K562 (cell line): ENCODE measurements at regions not wholly inside any gene's neighbourhood (a gene's known extent, or its start where the extent isn't known, plus 50 kb on each side); places are given as distances from the start of the nearest gene placed in this dataset.

Experiments
- ATAC-seq: fragments of 200-7000 bp; cut with Tn5 transposase; 3 replicates; pipeline ENCODE4 v1.9.1; 2020; ENCODE audit warnings: moderate library complexity
- BruUV-seq: library from RNA; stranded (reverse); fragments of 400-500 nt; replicated peaks from 2 replicates; lab custom pipeline; 2021; lab: Mats Ljungman, UMichigan
- CTCF ChIA-PET: fragments of 300-600 bp; formaldehyde crosslinking; extraction: SDS; loops from one replicate; lab custom pipeline; 2021; ENCODE audit warnings: low intra/inter-chr PET ratio; lab: Yijun Ruan, JAX
- POLR2A ChIA-PET: fragments of 300-600, 350-650 bp; sonication (Branson Sonifier 250); formaldehyde crosslinking; extraction: SDS; loops from one replicate; lab custom pipeline; 2021; ENCODE audit warnings: antibody characterized with exemption, inconsistent platforms; lab: Yijun Ruan, JAX
- DNase-seq, 4 experiments: peaks; one replicate each; pipeline versions ENCODE4 v3.0.0 to v3.0.0-alpha.2; 2011 to 2018; ENCODE audit warnings: low spot score in 3 of 4, mixed read lengths in 3 of 4; ENCODE audit errors: extremely low read depth in 1 of 4
- FAIRE-seq: peaks from 2 replicates; lab custom pipeline; 2011; peaks lifted over from hg19 to GRCh38; lab: Jason Lieb, UNC
- H2AFZ ChIP-seq: 2 replicates; pipeline ENCODE4 v1.6.0; 2011; ENCODE audit warnings: low read depth, low read length, control low read depth, inconsistent platforms
- H3K27ac ChIP-seq: fragments of 200-600 bp; 3 replicates; pipeline ENCODE4 v1.8.0; 2011; ENCODE audit warnings: low read depth, mild to moderate bottlenecking, control low read depth, inconsistent platforms, low read length, moderate library complexity, mixed read lengths; ENCODE audit errors: extremely low read depth
- H3K27me3 ChIP-seq, 2 experiments: fragments of 300-600 bp in 1 of 2; 2 replicates in 1 of 2; 3 replicates in 1 of 2; pipeline versions ENCODE4 v1.6.0 to v1.8.0; 2011; ENCODE audit warnings: inconsistent platforms in 2 of 2, low read length in 2 of 2, mild to moderate bottlenecking in 1 of 2, mixed read lengths in 1 of 2, moderate library complexity in 1 of 2; ENCODE audit not compliant: control insufficient read depth in 2 of 2, insufficient read depth in 2 of 2
- H3K36me3 ChIP-seq: fragments of 300-600 bp; 3 replicates; pipeline ENCODE4 v1.8.0; 2011; ENCODE audit warnings: mild to moderate bottlenecking, low read length, inconsistent platforms; ENCODE audit not compliant: control insufficient read depth, insufficient read depth
- H3K4me1 ChIP-seq, 2 experiments: fragments of 200-600 bp in 1 of 2; replicated peaks in 1 of 2; 2 replicates in 1 of 2; 3 replicates in 1 of 2; pipeline versions ENCODE4 v1.5.1 to v1.8.0; 2011; ENCODE audit warnings: inconsistent platforms in 2 of 2, low read length in 2 of 2, mild to moderate bottlenecking in 1 of 2, mixed read lengths in 1 of 2, moderate library complexity in 1 of 2; ENCODE audit not compliant: control insufficient read depth in 2 of 2, insufficient read depth in 2 of 2
- H3K4me2 ChIP-seq: 2 replicates; pipeline ENCODE4 v1.6.1; 2011; ENCODE audit warnings: low read length, control low read depth, inconsistent platforms, mixed read lengths; ENCODE audit not compliant: insufficient read depth
- H3K4me3 ChIP-seq: fragments of 200-600 bp; sonication (generic), shearing (Covaris generic); 2 replicates; pipeline ENCODE4 v1.5.1; 2016; ENCODE audit warnings: control low read depth, inconsistent platforms
- H3K79me2 ChIP-seq: fragments of 200-600 bp; 3 replicates; pipeline ENCODE4 v1.8.0; 2011; ENCODE audit warnings: low read length, inconsistent platforms; ENCODE audit not compliant: control insufficient read depth, insufficient read depth
- H3K9ac ChIP-seq, 2 experiments: 2 replicates each; pipeline versions ENCODE4 v1.6.0 to v1.6.1; 2011; ENCODE audit warnings: low read depth in 2 of 2, low read length in 2 of 2, control low read depth in 1 of 2, inconsistent platforms in 1 of 2, mild to moderate bottlenecking in 1 of 2, mixed read lengths in 1 of 2; ENCODE audit not compliant: insufficient read depth in 1 of 2
- H3K9me1 ChIP-seq: one replicate; pipeline ENCODE4 v1.6.0; 2011; ENCODE audit warnings: inconsistent platforms, mild to moderate bottlenecking, low read length, moderate library complexity; ENCODE audit not compliant: control insufficient read depth, insufficient read depth
- H3K9me3 ChIP-seq: replicated peaks from 2 replicates; pipeline ENCODE4 v1.5.1; 2011; ENCODE audit warnings: low read depth, low read length, inconsistent platforms; ENCODE audit not compliant: control insufficient read depth, insufficient read depth
- H4K20me1 ChIP-seq: replicated peaks from 2 replicates; pipeline ENCODE4 v1.6.1; 2011; ENCODE audit warnings: low read length, inconsistent platforms, mixed read lengths; ENCODE audit not compliant: control insufficient read depth, insufficient read depth
- CREB3 ChIP-seq: fragments of 450-650 bp; conservative IDR thresholded peaks from 2 replicates; pipeline ENCODE4 v1.6.1; 2016; ENCODE audit warnings: missing genetic modification characterization, low read depth, mild to moderate bottlenecking, missing compliant biosample characterization, moderate library complexity
- DACH1 ChIP-seq: fragments of 450-650 bp; IDR thresholded peaks from 2 replicates; pipeline ENCODE4 v1.6.1; 2018; ENCODE audit not compliant: partially characterized antibody
- GTF2A2 ChIP-seq: IDR thresholded peaks from 2 replicates; pipeline ENCODE4 v1.6.1; 2016; ENCODE audit warnings: mild to moderate bottlenecking, missing genetic modification characterization, missing compliant biosample characterization
- HLTF ChIP-seq: fragments of 450-650 bp; IDR thresholded peaks from 2 replicates; pipeline ENCODE4 v1.6.1; 2016
- KAT7 ChIP-seq: sonication (generic); formaldehyde crosslinking; IDR thresholded peaks from 2 replicates; pipeline ENCODE4 v1.8.0; 2022; ENCODE audit warnings: missing genetic modification reagents, mild to moderate bottlenecking, borderline replicate concordance
- KDM5B ChIP-seq: fragments of 200-600 bp; sonication (generic); IDR thresholded peaks from 2 replicates; pipeline ENCODE4 v1.6.1; 2012; ENCODE audit warnings: low read depth, mild to moderate bottlenecking, moderate library complexity, low read length, control low read depth, inconsistent platforms; ENCODE audit not compliant: insufficient replicate concordance
- LEF1 ChIP-seq: fragments of 450-650 bp; IDR thresholded peaks from 2 replicates; pipeline ENCODE4 v1.6.1; 2016; ENCODE audit warnings: mild to moderate bottlenecking
- NKRF ChIP-seq: fragments of 450-650 bp; IDR thresholded peaks from 2 replicates; pipeline ENCODE4 v1.6.1; 2016; ENCODE audit warnings: borderline replicate concordance
- PTTG1 ChIP-seq: fragments of 450-650 bp; IDR thresholded peaks from 2 replicates; pipeline ENCODE4 v1.6.1; 2016; ENCODE audit warnings: low read depth, mild to moderate bottlenecking, missing genetic modification characterization, missing compliant biosample characterization
- ZFP36 ChIP-seq: fragments of 150-350 bp; IDR thresholded peaks from 2 replicates; pipeline ENCODE4 v1.6.1; 2018; ENCODE audit warnings: low read length, low read depth; ENCODE audit not compliant: partially characterized antibody
- ZNF644 ChIP-seq: fragments of 200-800 bp; sonication (Bioruptor generic); IDR thresholded peaks from 2 replicates; pipeline ENCODE4 v1.6.1; 2016; ENCODE audit warnings: low read depth, missing genetic modification characterization, missing compliant biosample characterization
- ZNF764 ChIP-seq: fragments of 250-450 bp; sonication (Bioruptor Pico); IDR thresholded peaks from 2 replicates; pipeline ENCODE4 v1.4.0; 2020; ENCODE audit warnings: low read depth, mild to moderate bottlenecking, moderate library complexity
- WGBS: fragments of 100-300 bp; shearing (Covaris generic); methylation state at CpG from one replicate; pipeline ENCODE4 v1.1.6; 2016; ENCODE audit warnings: low coverage, mixed read lengths; ENCODE audit not compliant: insufficient coverage; ENCODE audit errors: missing lambda C conversion rate; 5-methylcytosine and 5-hydroxymethylcytosine counted together
- in situ Hi-C: fragments of 300-500 bp; cut with MboI; formaldehyde crosslinking; loops from 4 replicates; pipeline ENCODE4 v1.15.0; 2018; ENCODE audit warnings: inconsistent platforms, mixed read lengths
- intact Hi-C: fragments of 100-400 bp; cut with micrococcal nuclease; formaldehyde crosslinking; loops from 2 replicates; pipeline ENCODE4 v1.14.2; 2022
- TF ChIP-seq, protein P1 (sequence below): fragments of 450-650 bp; IDR thresholded peaks from 2 replicates; pipeline ENCODE4 v1.6.1; 2018; ENCODE audit warnings: mild to moderate bottlenecking, low read depth; ENCODE audit not compliant: partially characterized antibody
- TF ChIP-seq, protein P2 (sequence below): IDR thresholded peaks from 2 replicates; pipeline ENCODE4 v1.6.1; 2011; ENCODE audit warnings: borderline replicate concordance, low read depth, mild to moderate bottlenecking, moderate library complexity, low read length; ENCODE audit not compliant: insufficient read depth, poor library complexity, severe bottlenecking

GRCh38 chr6:21690489-21690888 is 96.9 kb downstream of the SOX4 start (continued):
- TF ChIP-seq NKRF (no peak), CREB3 (tag) (no peak)

DNA sequence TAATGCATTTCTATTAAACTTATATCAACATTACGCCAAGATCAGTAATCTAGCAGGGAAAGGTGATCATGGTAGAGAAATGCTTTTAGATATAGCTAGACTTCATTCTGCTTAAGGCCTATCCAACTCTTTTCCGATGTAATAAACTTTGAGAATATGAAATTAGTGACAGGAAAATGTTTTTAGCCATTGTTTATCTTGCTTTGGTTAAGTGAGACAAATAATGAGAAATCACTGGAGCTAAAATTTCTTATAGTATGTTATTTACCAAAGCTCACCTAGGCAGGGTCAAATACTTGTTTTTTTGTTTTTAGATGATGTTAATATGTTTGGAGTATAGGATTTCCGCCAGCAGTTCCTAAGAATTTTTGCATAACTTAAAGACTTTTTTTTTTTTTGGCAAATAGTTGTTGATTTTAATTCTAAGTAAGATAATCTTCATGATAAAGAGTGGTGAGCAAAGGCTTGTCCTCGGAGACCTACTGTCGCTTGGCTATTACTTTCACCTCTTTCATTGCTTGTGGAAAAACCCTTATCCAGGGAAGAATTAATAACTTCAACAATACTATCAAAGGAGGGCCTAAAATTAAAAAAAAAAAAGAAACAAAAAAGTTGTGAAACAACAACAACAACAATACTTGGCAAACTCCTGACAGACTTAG is 98.3 kb downstream of the SOX4 start:
- FAIRE-seq (no peak), ATAC-seq (no peak), DNase-seq (no peak)
- Histone ChIP-seq H3K4me2 (no peak overlapping the region), H3K4me1 (no peaks in the 10 kb centered on the region), H4K20me1 (no peaks in the 10 kb centered on the region), H3K4me3 (no peak overlapping the region), H3K9ac (no peak overlapping the region), H3K9me1 (no peaks in the 10 kb centered on the region), H3K79me2 (no peaks in the 10 kb centered on the region), H2AFZ (no peak overlapping the region), H3K27ac (no peak overlapping the region), H3K9me3 (no peaks in the 10 kb centered on the region), H3K36me3 (no peaks in the 10 kb centered on the region), H3K27me3 (0 out of 5 replicates have a peak, but pooled peaks cover 0 to 3% of the 10 kb centered on the region in 2 experiments)
- 0% methylated on average over 5 of the region's 5 CpGs for WGBS
- in situ Hi-C loops = no loop called here
- no TSS peak for BruUV-seq
- CTCF ChIA-PET = no interaction called here
- POLR2A ChIA-PET = interaction anchor here (0.7 kb wide), 1 partner anchor 9 kb away, joined by 4 read pairs; no protein-coding TSS in a partner anchor
- intact Hi-C loops = no loop called here
- TF ChIP-seq LEF1 (no peak), DACH1 (no peak), KDM5B (no peak), ZNF764 (CRISPR knock-in tag) (no peak), HLTF (no peak), GTF2A2 (no peak), ZNF644 (no peak), ZFP36 (no peak), KAT7 (CRISPR knock-in tag) (no peak), PTTG1 (tag) (no peak)
- TF ChIP-seq, protein P1, sequence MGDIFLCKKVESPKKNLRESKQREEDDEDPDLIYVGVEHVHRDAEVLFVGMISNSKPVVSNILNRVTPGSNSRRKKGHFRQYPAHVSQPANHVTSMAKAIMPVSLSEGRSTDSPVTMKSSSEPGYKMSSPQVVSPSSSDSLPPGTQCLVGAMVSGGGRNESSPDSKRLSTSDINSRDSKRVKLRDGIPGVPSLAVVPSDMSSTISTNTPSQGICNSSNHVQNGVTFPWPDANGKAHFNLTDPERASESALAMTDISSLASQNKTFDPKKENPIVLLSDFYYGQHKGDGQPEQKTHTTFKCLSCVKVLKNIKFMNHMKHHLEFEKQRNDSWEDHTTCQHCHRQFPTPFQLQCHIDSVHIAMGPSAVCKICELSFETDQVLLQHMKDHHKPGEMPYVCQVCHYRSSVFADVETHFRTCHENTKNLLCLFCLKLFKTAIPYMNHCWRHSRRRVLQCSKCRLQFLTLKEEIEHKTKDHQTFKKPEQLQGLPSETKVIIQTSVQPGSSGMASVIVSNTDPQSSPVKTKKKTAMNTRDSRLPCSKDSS = no peak
- TF ChIP-seq, protein P2, sequence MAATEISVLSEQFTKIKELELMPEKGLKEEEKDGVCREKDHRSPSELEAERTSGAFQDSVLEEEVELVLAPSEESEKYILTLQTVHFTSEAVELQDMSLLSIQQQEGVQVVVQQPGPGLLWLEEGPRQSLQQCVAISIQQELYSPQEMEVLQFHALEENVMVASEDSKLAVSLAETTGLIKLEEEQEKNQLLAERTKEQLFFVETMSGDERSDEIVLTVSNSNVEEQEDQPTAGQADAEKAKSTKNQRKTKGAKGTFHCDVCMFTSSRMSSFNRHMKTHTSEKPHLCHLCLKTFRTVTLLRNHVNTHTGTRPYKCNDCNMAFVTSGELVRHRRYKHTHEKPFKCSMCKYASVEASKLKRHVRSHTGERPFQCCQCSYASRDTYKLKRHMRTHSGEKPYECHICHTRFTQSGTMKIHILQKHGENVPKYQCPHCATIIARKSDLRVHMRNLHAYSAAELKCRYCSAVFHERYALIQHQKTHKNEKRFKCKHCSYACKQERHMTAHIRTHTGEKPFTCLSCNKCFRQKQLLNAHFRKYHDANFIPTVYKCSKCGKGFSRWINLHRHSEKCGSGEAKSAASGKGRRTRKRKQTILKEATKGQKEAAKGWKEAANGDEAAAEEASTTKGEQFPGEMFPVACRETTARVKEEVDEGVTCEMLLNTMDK = no peak
